GM12891 (cell line): ENCODE measurements at regions not wholly inside any gene's neighbourhood (a gene's known extent, or its start where the extent isn't known, plus 50 kb on each side); places are given as distances from the start of the nearest gene placed in this dataset.

Experiments used
- DNase-seq: peaks from one replicate; pipeline ENCODE4 v3.0.0; 2011; ENCODE audit warnings: low spot score; ENCODE audit not compliant: insufficient read length
- FAIRE-seq: peaks from 2 replicates; lab custom pipeline; 2011; peaks lifted over from hg19 to GRCh38; lab: Jason Lieb, UNC
- PAX5 ChIP-seq: IDR thresholded peaks from 2 replicates; pipeline ENCODE4 v1.6.1; 2011; ENCODE audit warnings: low read length, moderate library complexity, mild to moderate bottlenecking; ENCODE audit not compliant: insufficient read depth, severe bottlenecking
- POLR2A ChIP-seq: IDR thresholded peaks from 2 replicates; pipeline ENCODE4 v1.6.1; 2011; ENCODE audit warnings: low read depth, low read length, control low read depth
- POLR2AphosphoS5 ChIP-seq: IDR thresholded peaks from 2 replicates; pipeline ENCODE4 v1.6.1; 2011; ENCODE audit warnings: low read depth, low read length, control low read depth
- POU2F2 ChIP-seq: IDR thresholded peaks from 2 replicates; pipeline ENCODE4 v1.6.1; 2011; ENCODE audit warnings: low read depth, mild to moderate bottlenecking, control low read depth, low read length, moderate library complexity
- SPI1 ChIP-seq: IDR thresholded peaks from 2 replicates; pipeline ENCODE4 v1.6.1; 2011; ENCODE audit warnings: low read depth, low read length, control low read depth
- TAF1 ChIP-seq: IDR thresholded peaks from 2 replicates; pipeline ENCODE4 v1.6.1; 2011; ENCODE audit warnings: low read depth, low read length, control low read depth

DNA sequence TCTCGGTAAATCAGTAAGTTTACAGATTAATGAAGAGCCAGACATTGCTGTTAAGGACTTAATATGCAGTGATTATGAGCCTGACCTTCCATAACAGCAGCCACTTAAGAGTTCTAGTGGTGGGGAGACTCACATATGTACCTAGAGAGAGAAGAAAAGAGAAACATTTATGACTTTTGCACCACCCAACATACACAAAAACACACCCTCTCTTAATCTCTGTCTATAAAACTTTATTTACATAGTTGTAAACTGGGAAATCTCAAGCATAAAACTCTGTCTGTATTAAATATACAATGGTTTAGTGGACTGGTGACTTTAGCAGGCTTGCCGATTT, 347.4 kb upstream of the ADGRL2 start:
- no peak for TF ChIP-seq TAF1
- no peak for TF ChIP-seq POLR2AphosphoS5
- TF ChIP-seq PAX5: no peak
- FAIRE-seq: no peak

DNA sequence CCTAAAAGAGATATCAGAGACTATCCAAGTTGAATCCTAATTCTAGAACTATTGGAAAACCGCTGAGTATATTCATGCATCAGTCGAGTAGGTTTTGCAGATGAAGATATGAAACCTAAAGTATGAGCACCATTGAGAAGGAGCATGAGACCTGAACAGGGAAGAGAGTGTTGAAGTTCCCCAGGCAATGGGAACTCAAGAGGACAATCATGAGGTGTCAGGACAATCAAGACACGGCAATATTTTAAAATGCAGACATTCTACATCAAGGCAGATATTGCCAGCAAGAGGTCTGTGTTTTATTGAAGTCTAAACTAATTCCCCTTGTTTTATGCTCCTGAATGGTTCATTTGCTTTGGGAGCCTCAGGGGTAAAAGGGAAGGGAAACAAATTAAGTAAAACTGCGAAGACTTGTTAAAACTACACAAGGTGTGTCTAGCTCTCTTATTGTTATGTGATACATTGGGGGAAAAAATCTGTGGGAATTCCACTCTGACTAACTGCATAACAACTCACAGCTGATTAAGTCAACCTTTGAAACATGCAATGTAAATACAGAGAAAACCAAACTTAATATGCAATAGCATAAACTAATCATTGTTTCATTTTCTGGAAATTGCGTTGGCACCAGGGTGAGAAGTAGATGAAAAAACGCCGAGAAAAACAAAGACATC, 347.9 kb upstream of the ADGRL2 start:
- TF ChIP-seq SPI1 (no peak), TAF1 (no peak), PAX5 (no peak), POLR2AphosphoS5 (no peak), POU2F2 (no peak), POLR2A (no peak)
- FAIRE-seq: no peak
- no peak for DNase-seq

More for the DNA sequence above, 347.4 kb upstream of the ADGRL2 start:
- DNase-seq: no peak

DNA sequence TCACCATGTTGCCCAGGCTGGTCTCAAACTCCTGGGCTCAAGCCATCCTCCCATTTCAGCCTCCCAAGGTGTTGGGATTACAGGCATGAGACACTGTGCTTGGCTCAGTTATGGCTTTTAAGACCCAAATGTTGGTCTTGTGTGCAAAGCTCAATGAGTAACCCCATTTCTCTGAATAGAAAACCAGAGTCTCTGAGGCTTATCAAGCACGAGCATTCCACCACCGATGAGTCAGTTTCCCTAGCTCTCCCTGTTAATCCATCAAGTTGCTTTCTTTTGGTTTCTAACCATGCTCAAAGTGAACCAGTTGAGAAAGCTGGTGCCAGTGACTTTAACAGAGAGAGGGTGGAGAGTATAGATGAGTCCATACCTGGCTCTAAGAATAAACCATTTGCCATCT, 350.9 kb upstream of the ADGRL2 start:
- no peak for DNase-seq
- FAIRE-seq: no peak
- TF ChIP-seq POLR2A: no peak
- no peak for TF ChIP-seq TAF1
- TF ChIP-seq PAX5: no peak
- no peak for TF ChIP-seq POU2F2
- no peak for TF ChIP-seq POLR2AphosphoS5
- TF ChIP-seq SPI1: no peak

DNA sequence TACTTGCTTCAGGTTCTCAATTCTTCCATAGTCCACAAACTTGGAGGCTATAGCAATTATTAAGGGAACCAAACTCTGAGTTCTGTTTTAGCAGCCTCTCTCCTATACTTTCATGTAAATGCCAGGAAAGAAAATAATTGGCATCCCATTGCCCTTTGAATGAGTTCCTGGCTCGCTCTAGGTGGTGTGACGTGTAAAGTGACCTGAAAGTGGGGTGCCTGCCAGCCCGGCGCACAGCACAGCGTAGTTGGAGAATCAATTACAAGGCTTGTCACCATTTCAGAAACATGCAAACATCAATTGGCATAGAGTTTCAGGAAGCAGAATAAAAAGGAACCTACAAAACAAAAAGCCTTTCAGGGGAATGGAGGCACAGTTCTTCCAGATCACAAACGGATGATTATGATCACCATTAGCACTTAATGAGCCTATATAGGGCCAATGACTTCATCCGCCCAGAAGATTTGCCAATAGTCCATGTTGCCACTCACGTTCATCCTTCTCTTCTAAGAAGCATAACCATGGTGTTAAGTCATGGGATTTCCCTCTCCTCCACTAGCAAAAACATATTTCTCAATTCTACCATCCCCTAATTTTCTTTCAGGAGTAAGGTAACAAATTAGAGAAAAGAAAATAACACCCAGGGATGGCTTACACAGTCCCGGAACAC, 354.6 kb upstream of the ADGRL2 start:
- DNase-seq: no peak
- no peak for FAIRE-seq
- TF ChIP-seq POU2F2 (no peak), POLR2AphosphoS5 (no peak), PAX5 (no peak), POLR2A (no peak), TAF1 (no peak), SPI1 (no peak)

DNA sequence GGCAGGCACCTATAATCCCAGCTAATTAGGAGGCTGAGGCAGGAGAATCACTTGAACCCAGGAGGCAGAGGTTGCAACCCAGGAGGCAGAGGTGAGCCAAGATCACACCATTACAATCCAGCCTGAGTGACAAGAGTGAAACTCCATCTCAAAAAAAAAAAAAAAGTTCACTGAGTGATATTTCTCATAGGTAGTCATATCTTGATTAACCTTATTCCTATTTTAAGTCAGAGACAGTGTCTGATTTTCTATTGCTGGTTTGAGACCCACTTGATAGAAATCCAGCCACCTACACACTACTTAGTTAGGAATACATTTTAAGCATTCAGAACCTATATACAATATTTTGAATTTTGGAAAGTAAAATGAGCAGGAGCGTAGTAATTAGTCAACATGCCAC, 357.4 kb upstream of the ADGRL2 start:
- FAIRE-seq (no peak), DNase-seq (no peak)
- no peak for TF ChIP-seq SPI1
- TF ChIP-seq POLR2AphosphoS5: no peak
- no peak for TF ChIP-seq POU2F2
- no peak for TF ChIP-seq TAF1
- no peak for TF ChIP-seq POLR2A
- TF ChIP-seq PAX5: no peak

DNA sequence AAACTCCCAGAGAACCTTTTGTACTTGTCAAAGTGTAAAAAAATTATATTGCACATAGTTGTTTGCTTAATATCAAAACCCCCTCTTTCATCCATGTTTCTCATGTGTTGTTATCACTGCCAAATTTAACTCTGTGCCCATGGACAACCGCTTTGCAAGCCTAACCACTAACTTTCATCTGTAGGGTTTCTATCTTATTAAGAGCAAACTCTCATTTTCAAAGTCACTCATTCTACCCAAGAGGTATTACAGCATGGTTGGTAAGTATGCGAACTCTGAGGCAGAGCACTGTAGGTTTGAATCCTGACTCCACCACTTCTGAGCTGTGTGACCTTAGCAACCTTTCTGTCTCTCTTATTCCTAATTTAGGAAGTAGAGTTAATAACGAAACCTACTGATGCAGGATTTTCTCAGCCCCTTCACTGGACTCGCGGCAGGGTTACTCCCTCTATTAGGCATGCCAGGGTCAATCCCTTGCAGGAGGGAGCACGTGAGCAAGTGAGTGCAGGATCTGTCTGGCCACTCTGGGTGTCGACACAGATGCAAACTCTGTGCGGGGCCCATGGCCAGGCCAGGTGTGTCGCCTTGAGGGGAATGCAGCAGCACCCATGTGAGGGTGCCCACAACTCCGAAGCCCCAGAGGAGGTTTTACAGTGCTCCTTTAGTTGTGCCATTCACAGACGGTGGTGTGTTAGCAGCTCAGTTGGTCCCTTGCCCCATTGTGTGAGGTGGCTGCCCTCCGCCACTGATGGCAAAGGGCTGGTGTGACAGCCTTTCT, 361.5 kb upstream of the ADGRL2 start:
- DNase-seq: no peak
- FAIRE-seq: no peak
- TF ChIP-seq TAF1: no peak
- TF ChIP-seq POU2F2: no peak
- TF ChIP-seq POLR2AphosphoS5: no peak
- no peak for TF ChIP-seq SPI1
- TF ChIP-seq PAX5: no peak
- TF ChIP-seq POLR2A: no peak

DNA sequence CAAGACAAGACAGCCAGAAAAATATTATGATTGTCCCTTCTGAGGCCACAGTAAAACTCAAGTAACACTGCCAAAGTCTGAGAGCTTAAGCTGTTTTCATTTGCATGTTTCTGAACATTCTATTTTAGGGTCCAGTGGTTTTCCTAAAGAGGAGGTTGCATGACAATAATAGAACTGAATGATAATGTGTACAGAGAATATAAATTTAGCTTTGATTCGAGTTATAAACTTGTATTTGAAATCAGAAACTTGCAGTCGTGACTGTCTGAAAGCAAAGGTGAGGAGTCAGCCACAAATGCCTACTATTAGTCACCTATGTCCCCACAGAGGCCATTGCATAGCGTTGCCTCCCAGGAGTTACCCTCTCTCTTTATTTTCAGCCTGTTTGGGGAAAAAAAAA, 363.1 kb upstream of the ADGRL2 start:
- TF ChIP-seq POU2F2: no peak
- no peak for TF ChIP-seq PAX5
- FAIRE-seq (peak; percentile 75), DNase-seq (no peak)

DNA sequence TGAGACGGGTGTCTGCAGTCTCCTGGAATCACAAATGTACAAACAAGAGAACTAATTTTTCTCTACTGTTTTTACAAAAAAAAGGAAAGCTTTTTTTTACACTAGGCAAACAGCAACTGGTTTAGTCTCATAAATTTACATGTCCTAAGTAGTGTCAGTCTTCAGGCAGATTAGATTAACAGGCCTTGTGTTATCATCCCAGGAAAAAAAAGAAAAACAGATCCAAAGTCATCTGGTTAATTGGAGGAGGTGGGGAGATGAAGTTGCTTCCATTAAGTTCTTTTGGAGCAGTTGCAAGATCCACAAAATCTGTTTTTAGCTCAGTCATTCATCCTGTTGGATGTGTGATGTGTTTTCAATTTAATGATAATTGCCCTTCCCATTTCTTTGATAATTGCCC, 363.5 kb upstream of the ADGRL2 start:
- no peak for DNase-seq
- no peak for FAIRE-seq
- no peak for TF ChIP-seq POLR2A

DNA sequence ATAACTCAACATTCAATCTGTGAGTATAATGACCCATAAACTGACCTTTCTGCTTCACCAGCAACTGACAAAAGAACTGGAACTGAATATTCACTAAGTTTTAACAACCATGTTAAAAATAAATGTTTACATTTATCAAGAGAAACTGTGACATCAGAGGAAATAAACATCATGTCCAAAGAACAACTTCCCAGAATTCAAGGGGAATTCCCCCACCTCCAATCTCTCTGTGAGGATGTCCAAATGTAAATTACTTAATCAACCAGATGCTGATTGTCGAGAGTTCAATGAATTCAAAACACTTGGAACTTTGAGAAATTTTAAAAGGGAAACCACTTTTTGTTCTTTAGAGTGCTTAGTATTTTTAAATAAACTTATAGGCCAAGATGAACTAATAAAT, 365.6 kb upstream of the ADGRL2 start:
- DNase-seq (no peak), FAIRE-seq (no peak)
- TF ChIP-seq PAX5 (no peak), SPI1 (no peak), TAF1 (no peak), POLR2A (no peak), POLR2AphosphoS5 (no peak), POU2F2 (no peak)
